GM12864 (cell line): ENCODE measurements at regions not wholly inside any gene's neighbourhood (a gene's known extent, or its start where the extent isn't known, plus 50 kb on each side); places are given as distances from the start of the nearest gene placed in this dataset.

Experiments used
- DNase-seq: peaks from one replicate; pipeline ENCODE4 v3.0.0-alpha.2; 2011; ENCODE audit warnings: low read depth
- H3K4me3 ChIP-seq: 2 replicates; pipeline ENCODE4 v1.5.1; 2011; ENCODE audit warnings: mild to moderate bottlenecking, low read depth, low read length, control low read depth
- TF ChIP-seq, protein P1 (sequence below): IDR thresholded peaks from 2 replicates; pipeline ENCODE4 v1.5.1; 2011; ENCODE audit warnings: low read depth, mild to moderate bottlenecking, moderate library complexity, low read length, control low read depth, inconsistent platforms; ENCODE audit errors: missing control alignments

- no peak for DNase-seq
- TF ChIP-seq, protein P1, sequence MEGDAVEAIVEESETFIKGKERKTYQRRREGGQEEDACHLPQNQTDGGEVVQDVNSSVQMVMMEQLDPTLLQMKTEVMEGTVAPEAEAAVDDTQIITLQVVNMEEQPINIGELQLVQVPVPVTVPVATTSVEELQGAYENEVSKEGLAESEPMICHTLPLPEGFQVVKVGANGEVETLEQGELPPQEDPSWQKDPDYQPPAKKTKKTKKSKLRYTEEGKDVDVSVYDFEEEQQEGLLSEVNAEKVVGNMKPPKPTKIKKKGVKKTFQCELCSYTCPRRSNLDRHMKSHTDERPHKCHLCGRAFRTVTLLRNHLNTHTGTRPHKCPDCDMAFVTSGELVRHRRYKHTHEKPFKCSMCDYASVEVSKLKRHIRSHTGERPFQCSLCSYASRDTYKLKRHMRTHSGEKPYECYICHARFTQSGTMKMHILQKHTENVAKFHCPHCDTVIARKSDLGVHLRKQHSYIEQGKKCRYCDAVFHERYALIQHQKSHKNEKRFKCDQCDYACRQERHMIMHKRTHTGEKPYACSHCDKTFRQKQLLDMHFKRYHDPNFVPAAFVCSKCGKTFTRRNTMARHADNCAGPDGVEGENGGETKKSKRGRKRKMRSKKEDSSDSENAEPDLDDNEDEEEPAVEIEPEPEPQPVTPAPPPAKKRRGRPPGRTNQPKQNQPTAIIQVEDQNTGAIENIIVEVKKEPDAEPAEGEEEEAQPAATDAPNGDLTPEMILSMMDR: no peak
Observed at GRCh38 chr1:60386249-60386648, 312.7 kb upstream of the C1orf87 start.

GRCh38 chr1:60376196-60376595 lies 302.6 kb upstream of the C1orf87 start:
- DNase-seq: no peak
- H3K4me3 ChIP-seq: no peak overlapping the region
- TF ChIP-seq, protein P1: no peak

More at GRCh38 chr1:60386249-60386648, 312.7 kb upstream of the C1orf87 start:
- no peak overlapping the region for H3K4me3 ChIP-seq

DNA sequence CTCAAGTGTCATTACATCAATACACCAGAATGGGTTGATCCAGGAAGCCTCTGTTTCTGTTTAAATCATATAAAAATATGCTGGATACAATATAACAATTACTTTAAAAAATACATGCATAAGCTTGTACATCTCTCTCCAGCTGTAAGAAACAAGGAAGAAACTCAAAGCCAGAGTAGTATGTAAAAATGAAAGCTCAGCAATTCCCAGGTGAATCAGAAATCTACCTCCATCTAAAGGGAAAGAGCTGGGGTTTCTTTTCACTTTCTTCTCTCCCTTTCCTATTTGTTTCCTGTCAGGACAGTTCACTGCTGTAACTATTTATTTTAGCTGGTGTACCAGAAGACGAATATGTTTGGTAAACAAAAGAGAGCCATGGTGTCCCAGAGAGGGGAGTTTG lies 301.0 kb upstream of the C1orf87 start:
- DNase-seq: no peak
- no peak overlapping the region for H3K4me3 ChIP-seq
- TF ChIP-seq, protein P1: no peak

DNA sequence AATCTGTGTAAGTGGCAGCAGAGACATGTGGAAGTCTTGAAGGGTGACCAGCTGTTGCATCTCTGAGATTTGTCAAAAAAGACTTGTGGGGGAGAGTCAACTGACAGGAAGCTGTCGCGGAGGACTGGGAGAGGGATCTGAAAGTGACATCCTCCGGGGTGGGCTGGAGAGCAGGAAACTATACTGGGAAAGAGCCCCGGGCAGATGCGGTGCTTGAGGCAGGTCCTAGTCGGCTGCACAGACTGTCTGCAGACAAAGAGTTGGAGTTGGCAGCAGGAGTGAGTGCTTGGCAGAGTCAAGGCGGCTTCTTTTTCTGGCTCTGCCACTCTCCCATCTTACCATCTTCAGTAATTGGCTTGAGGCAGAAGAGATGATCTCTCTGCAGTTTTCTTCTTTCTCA lies 294.0 kb upstream of the C1orf87 start:
- DNase-seq: no peak
- TF ChIP-seq, protein P1: no peak
- no peak overlapping the region for H3K4me3 ChIP-seq

- no peak overlapping the region for H3K4me3 ChIP-seq
- TF ChIP-seq, protein P1: no peak
- no peak for DNase-seq
Observed at GRCh38 chr1:60359431-60359830, 285.9 kb upstream of the C1orf87 start.

GRCh38 chr1:60350531-60350930 lies 277.0 kb upstream of the C1orf87 start:
- no peak overlapping the region for H3K4me3 ChIP-seq
- no peak for DNase-seq
- TF ChIP-seq, protein P1: no peak

GRCh38 chr1:60348884-60349283 lies 275.3 kb upstream of the C1orf87 start:
- TF ChIP-seq, protein P1: no peak
- H3K4me3 ChIP-seq: no peak overlapping the region
- no peak for DNase-seq
